OCI-M1 (cell line): ENCODE measurements at regions not wholly inside any gene's neighbourhood (a gene's known extent, or its start where the extent isn't known, plus 50 kb on each side); places are given as distances from the start of the nearest gene placed in this dataset.
A peak's percentile ranks its signal among the peaks of the same experiment; 100 is the strongest.

Experiments used
- DNase-seq: peaks from one replicate; lab custom pipeline; 2025; lab: John Stamatoyannopoulos, UW

- DNase-seq, result peak; percentile 46
Measured at GRCh38 chr9:110143485-110143884, 64.5 kb downstream of the C9orf152 start.

GRCh38 chr9:110143950-110144545 lies 63.9 kb downstream of the C9orf152 start:
- DNase-seq, result peak; percentile 49

- DNase-seq, result no peak
Measured at GRCh38 chr9:110146373-110146772, 61.6 kb downstream of the C9orf152 start.

- DNase-seq, result no peak
Measured at GRCh38 chr9:110148384-110148783, 59.6 kb downstream of the C9orf152 start.

GRCh38 chr9:110148891-110149290 lies 59.1 kb downstream of the C9orf152 start:
- DNase-seq, result no peak
